ENCODE measurements at regions not wholly inside any gene's neighbourhood (a gene's known extent, or its start where the extent isn't known, plus 50 kb on each side); places are given as distances from the start of the nearest gene placed in this dataset.

- DNase-seq, result no peak
Observed at GRCh38 chr5:56361398-56361797, 128.3 kb upstream of the ANKRD55 start.

- DNase-seq, result no peak
Observed at GRCh38 chr5:56360816-56361215, 127.7 kb upstream of the ANKRD55 start.

GRCh38 chr5:56359809-56360685 lies 126.9 kb upstream of the ANKRD55 start:
- no peak for DNase-seq

GRCh38 chr5:56358703-56359681 lies 125.9 kb upstream of the ANKRD55 start:
- no peak for DNase-seq

GRCh38 chr5:56358046-56358445 lies 124.9 kb upstream of the ANKRD55 start:
- no peak for DNase-seq

GRCh38 chr5:56357426-56357825 lies 124.3 kb upstream of the ANKRD55 start:
- DNase-seq, result no peak

- no peak for DNase-seq
Observed at GRCh38 chr5:56356836-56357160, 123.7 kb upstream of the ANKRD55 start.

GRCh38 chr5:56356121-56356835 lies 123.1 kb upstream of the ANKRD55 start:
- no peak for DNase-seq

- DNase-seq, result no peak
Observed at GRCh38 chr5:56354836-56355235, 121.7 kb upstream of the ANKRD55 start.

GRCh38 chr5:56352808-56353590 lies 119.9 kb upstream of the ANKRD55 start:
- no peak for DNase-seq

- DNase-seq, result no peak
Observed at GRCh38 chr5:56350597-56351170, 117.6 kb upstream of the ANKRD55 start.

- DNase-seq, result no peak
Observed at GRCh38 chr5:56350011-56350596, 117.0 kb upstream of the ANKRD55 start.

- no peak for DNase-seq
Observed at GRCh38 chr5:56349461-56349860, 116.3 kb upstream of the ANKRD55 start.

- no peak for DNase-seq
Observed at GRCh38 chr5:56346741-56347535, 113.8 kb upstream of the ANKRD55 start.

GRCh38 chr5:56346044-56346710 lies 113.0 kb upstream of the ANKRD55 start:
- no peak for DNase-seq

- no peak for DNase-seq
Observed at GRCh38 chr5:56345352-56345751, 112.2 kb upstream of the ANKRD55 start.

- DNase-seq, result no peak
Observed at GRCh38 chr5:56344594-56344993, 111.5 kb upstream of the ANKRD55 start.

GRCh38 chr5:56343988-56344387 lies 110.9 kb upstream of the ANKRD55 start:
- DNase-seq, result no peak

- DNase-seq, result no peak
Observed at GRCh38 chr5:56342616-56343015, 109.5 kb upstream of the ANKRD55 start.
